Suprapubic skin (tissue), 4 donors: ENCODE measurements at regions not wholly inside any gene's neighbourhood (a gene's known extent, or its start where the extent isn't known, plus 50 kb on each side); places are given as distances from the start of the nearest gene placed in this dataset.

Experiments
- CTCF ChIP-seq, 2 donors: fragments of 200-600 bp in 1 of 2; fragments of 450-650 bp in 1 of 2; sonication (generic) in 1 of 2; IDR thresholded peaks; one replicate each; pipeline ENCODE4 v1.5.1; 2016 to 2019; ENCODE audit warnings: antibody characterized with exemption in 2 of 2, mild to moderate bottlenecking in 1 of 2, moderate library complexity in 1 of 2
- EP300 ChIP-seq: sonication (generic); formaldehyde crosslinking; IDR thresholded peaks from one replicate; pipeline ENCODE4 v1.6.1; 2017; ENCODE audit warnings: antibody characterized with exemption
- POLR2A ChIP-seq, 2 donors: fragments of 450-650 bp; IDR thresholded peaks; one replicate each; pipeline ENCODE4 v1.6.1; 2017; ENCODE audit warnings: antibody characterized with exemption in 2 of 2, mild to moderate bottlenecking in 2 of 2, moderate library complexity in 2 of 2
- POLR2AphosphoS5 ChIP-seq, 3 donors: sonication (generic); formaldehyde crosslinking; IDR thresholded peaks; one replicate each; pipeline ENCODE4 v1.6.1; 2017; ENCODE audit warnings: antibody characterized with exemption in 3 of 3

GRCh38 chr16:63100082-63100481, 1063.8 kb upstream of the CDH8 start:
- no peak for TF ChIP-seq CTCF (IDR thresholded peaks at IDR 0.05)
- no peak for TF ChIP-seq POLR2AphosphoS5 (IDR thresholded peaks at IDR 0.05)
- TF ChIP-seq POLR2A (IDR thresholded peaks at IDR 0.05), result no peak
- no peak for TF ChIP-seq EP300
